ENCODE measurements at regions not wholly inside any gene's neighbourhood (a gene's known extent, or its start where the extent isn't known, plus 50 kb on each side); places are given as distances from the start of the nearest gene placed in this dataset.
A peak's percentile ranks its signal among the peaks of the same experiment; 100 is the strongest.
"Not testable (repeated sequence)": the region's sequence is repeated elsewhere in the genome, so short reads cannot be mapped to it uniquely, and the experiment has no call there.

- H3K36me3 Mint-ChIP-seq (ENCODE audit: low read depth) = no peaks in the 10 kb centered on the region
- no peaks in the 10 kb centered on the region for H3K9me3 Mint-ChIP-seq
- no peak for DNase-seq (ENCODE audit: low read depth, low spot score)
- H3K4me1 Mint-ChIP-seq = no peaks in the 10 kb centered on the region
- TF ChIP-seq, protein P1, sequence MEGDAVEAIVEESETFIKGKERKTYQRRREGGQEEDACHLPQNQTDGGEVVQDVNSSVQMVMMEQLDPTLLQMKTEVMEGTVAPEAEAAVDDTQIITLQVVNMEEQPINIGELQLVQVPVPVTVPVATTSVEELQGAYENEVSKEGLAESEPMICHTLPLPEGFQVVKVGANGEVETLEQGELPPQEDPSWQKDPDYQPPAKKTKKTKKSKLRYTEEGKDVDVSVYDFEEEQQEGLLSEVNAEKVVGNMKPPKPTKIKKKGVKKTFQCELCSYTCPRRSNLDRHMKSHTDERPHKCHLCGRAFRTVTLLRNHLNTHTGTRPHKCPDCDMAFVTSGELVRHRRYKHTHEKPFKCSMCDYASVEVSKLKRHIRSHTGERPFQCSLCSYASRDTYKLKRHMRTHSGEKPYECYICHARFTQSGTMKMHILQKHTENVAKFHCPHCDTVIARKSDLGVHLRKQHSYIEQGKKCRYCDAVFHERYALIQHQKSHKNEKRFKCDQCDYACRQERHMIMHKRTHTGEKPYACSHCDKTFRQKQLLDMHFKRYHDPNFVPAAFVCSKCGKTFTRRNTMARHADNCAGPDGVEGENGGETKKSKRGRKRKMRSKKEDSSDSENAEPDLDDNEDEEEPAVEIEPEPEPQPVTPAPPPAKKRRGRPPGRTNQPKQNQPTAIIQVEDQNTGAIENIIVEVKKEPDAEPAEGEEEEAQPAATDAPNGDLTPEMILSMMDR (conservative IDR thresholded peaks at IDR 0.05) = no peak
- H3K27me3 Mint-ChIP-seq (ENCODE audit: low read depth) = no peaks in the 10 kb centered on the region
- no peak overlapping the region for H3K4me3 Mint-ChIP-seq
- H3K27ac Mint-ChIP-seq (ENCODE audit: unreplicated experiment) = no peak overlapping the region
Observed at GRCh38 chr5:82421119-82421518, 143.0 kb upstream of the RPS23 start.

DNA sequence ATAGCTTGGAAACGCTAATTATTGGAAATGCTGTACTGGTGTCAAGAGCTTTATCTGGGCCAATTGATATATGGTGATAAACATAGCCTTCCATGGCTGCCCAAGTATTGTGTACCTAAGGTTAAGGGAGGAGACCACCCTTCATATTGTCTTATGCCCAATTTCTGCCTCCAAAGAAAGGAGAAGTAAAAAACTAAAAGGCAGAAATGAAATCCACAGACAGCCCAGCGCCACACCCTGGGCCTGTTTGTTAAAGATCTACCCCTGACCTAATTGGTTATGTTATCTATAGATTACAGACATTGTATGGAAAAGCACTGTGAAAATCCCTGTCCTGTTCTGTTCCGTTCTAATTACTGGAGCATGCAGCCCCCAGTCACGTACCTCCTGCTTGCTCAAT, 142.4 kb upstream of the RPS23 start:
- DNase-seq (ENCODE audit: low read depth, low spot score); H3K4me1 Mint-ChIP-seq; H3K27me3 Mint-ChIP-seq (ENCODE audit: low read depth); H3K36me3 Mint-ChIP-seq (ENCODE audit: low read depth); H3K4me3 Mint-ChIP-seq; H3K9me3 Mint-ChIP-seq; H3K27ac Mint-ChIP-seq (ENCODE audit: unreplicated experiment): not testable (repeated sequence)

DNA sequence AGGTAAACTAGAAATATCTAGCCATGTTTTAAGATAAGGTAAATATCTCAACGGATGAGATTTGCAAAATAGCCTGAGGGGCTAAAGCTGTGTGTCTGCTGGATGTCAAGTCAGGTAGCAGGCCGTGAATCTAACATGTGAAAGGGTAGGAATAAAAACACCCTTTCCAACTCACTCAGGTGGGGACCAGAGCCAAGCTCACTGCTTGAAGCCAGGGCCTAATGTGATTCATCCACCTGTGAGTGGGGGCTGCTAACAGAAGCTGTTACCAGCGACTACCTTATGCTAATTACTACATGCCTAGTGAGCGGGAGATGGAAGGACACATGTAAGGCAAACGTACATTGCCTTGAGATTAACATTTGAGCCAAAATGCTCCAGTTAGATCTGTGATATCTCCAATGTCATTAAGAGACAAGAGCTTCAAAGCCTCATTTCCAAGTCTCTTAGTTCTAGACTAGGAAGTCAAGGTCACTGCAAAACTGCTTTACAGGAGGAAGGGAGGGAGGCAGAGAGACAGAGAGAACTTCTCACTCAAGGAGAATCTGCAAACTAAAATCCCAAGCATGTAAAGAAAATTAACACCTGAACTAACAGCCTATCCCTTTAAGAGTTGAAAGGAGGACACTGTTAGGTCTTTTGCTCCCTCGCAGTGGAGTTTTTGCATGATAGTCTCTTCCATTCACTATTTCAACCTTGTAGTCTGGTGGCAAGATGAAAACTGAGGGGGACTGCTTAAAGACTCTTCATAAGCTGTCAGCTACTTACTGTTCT, 141.6 kb upstream of the RPS23 start:
- Mint-ChIP-seq H3K36me3 (ENCODE audit: low read depth) (no peaks in the 10 kb centered on the region), H3K9me3 (no peaks in the 10 kb centered on the region), H3K27ac (ENCODE audit: unreplicated experiment) (no peak overlapping the region), H3K27me3 (ENCODE audit: low read depth) (no peaks in the 10 kb centered on the region), H3K4me3 (no peak overlapping the region), H3K4me1 (no peaks in the 10 kb centered on the region)
- TF ChIP-seq, protein P1 (conservative IDR thresholded peaks at IDR 0.05) = no peak
- no peak for DNase-seq (ENCODE audit: low read depth, low spot score)

- no peaks in the 10 kb centered on the region for H3K4me1 Mint-ChIP-seq
- TF ChIP-seq, protein P1 (conservative IDR thresholded peaks at IDR 0.05) = no peak
- no peak for DNase-seq (ENCODE audit: low read depth, low spot score)
- no peaks in the 10 kb centered on the region for H3K9me3 Mint-ChIP-seq
- H3K36me3 Mint-ChIP-seq (ENCODE audit: low read depth) = no peaks in the 10 kb centered on the region
- H3K27me3 Mint-ChIP-seq (ENCODE audit: low read depth) = no peaks in the 10 kb centered on the region
- no peak overlapping the region for H3K27ac Mint-ChIP-seq (ENCODE audit: unreplicated experiment)
- H3K4me3 Mint-ChIP-seq = no peak overlapping the region
Observed at GRCh38 chr5:82418608-82418950, 140.4 kb upstream of the RPS23 start.

GRCh38 chr5:82417776-82418607, 139.8 kb upstream of the RPS23 start:
- DNase-seq (ENCODE audit: low read depth, low spot score) = no peak
- H3K27ac Mint-ChIP-seq (ENCODE audit: unreplicated experiment) = peak overlapping the region; percentile 79
- no peaks in the 10 kb centered on the region for H3K27me3 Mint-ChIP-seq (ENCODE audit: low read depth)
- H3K4me1 Mint-ChIP-seq = no peaks in the 10 kb centered on the region
- H3K9me3 Mint-ChIP-seq = no peaks in the 10 kb centered on the region
- TF ChIP-seq, protein P1 (conservative IDR thresholded peaks at IDR 0.05) = no peak
- H3K4me3 Mint-ChIP-seq = no peak overlapping the region
- H3K36me3 Mint-ChIP-seq (ENCODE audit: low read depth) = no peaks in the 10 kb centered on the region

- DNase-seq (ENCODE audit: low read depth, low spot score) = no peak
- Mint-ChIP-seq H3K27ac (ENCODE audit: unreplicated experiment) (no peak overlapping the region), H3K4me1 (no peaks in the 10 kb centered on the region), H3K27me3 (ENCODE audit: low read depth) (no peaks in the 10 kb centered on the region), H3K4me3 (no peak overlapping the region), H3K9me3 (no peaks in the 10 kb centered on the region), H3K36me3 (ENCODE audit: low read depth) (no peaks in the 10 kb centered on the region)
- TF ChIP-seq, protein P1 (conservative IDR thresholded peaks at IDR 0.05) = no peak
Observed at GRCh38 chr5:82416512-82416911, 138.4 kb upstream of the RPS23 start.

Data from neural crest cell (in vitro differentiated cells).